Ascending aorta (tissue), 2 donors: ENCODE measurements at regions not wholly inside any gene's neighbourhood (a gene's known extent, or its start where the extent isn't known, plus 50 kb on each side); places are given as distances from the start of the nearest gene placed in this dataset.

ENCODE experiments used
- DNase-seq, 2 donors: peaks; one replicate each; pipeline ENCODE4 v3.0.0-alpha.2; 2019; ENCODE audit warnings: low spot score in 2 of 2
- H3K27ac ChIP-seq, 2 donors: fragments of 200-600 bp; sonication (generic); one replicate each; pipeline ENCODE4 v1.5.1; 2016 to 2017; ENCODE audit warnings: mild to moderate bottlenecking in 1 of 2
- H3K27me3 ChIP-seq: fragments of 200-600 bp; sonication (generic); one replicate; pipeline ENCODE4 v1.5.1; 2017
- H3K36me3 ChIP-seq, 2 donors: fragments of 200-600 bp; sonication (generic); one replicate each; pipeline ENCODE4 v1.5.1; 2016
- H3K4me1 ChIP-seq, 2 donors: fragments of 200-600 bp; sonication (generic); one replicate each; pipeline ENCODE4 v1.5.1; 2016 to 2017; ENCODE audit warnings: mild to moderate bottlenecking in 1 of 2
- H3K4me3 ChIP-seq, 2 donors: fragments of 200-600 bp; sonication (generic); one replicate each; pipeline ENCODE4 v1.5.1; 2016 to 2017; ENCODE audit warnings: mild to moderate bottlenecking in 1 of 2
- H3K9me3 ChIP-seq, 2 donors: fragments of 200-600 bp; sonication (generic); one replicate each; pipeline ENCODE4 v1.5.1; 2016
- intact Hi-C: fragments of 100-400 bp; cut with DNase I; formaldehyde crosslinking; loops from one replicate; pipeline ENCODE4 v1.15.1; 2023
- TF ChIP-seq, protein P1 (sequence below), 3 experiments: fragments of 200-600 bp in 2 of 3; fragments of 450-650 bp in 1 of 3; sonication (generic) in 2 of 3; IDR thresholded peaks; one replicate each; pipeline ENCODE4 v1.5.1; 2016 to 2019; ENCODE audit warnings: antibody characterized with exemption in 3 of 3, mild to moderate bottlenecking in 1 of 3, moderate library complexity in 1 of 3

DNA sequence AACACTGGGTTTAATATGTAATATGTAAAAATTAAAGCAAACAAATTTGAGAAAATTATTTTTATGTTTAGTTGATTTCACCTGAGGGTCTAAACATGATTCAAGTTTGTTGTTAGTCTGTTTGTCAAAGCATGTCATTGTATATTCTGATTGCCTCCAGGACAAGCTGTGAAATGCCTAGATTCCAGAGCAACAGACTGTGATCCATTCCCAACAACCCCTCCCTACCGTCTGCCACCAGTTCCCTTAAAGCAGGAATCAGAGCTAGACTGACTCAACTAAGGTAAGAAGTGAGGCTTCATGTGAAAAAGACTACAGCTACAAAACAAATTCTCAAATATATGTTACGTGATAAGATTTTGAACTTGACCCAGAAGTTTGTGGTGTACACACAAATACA lies 304.2 kb downstream of the RAB38 start:
- H3K27ac ChIP-seq, result no peak overlapping the region
- TF ChIP-seq, protein P1, sequence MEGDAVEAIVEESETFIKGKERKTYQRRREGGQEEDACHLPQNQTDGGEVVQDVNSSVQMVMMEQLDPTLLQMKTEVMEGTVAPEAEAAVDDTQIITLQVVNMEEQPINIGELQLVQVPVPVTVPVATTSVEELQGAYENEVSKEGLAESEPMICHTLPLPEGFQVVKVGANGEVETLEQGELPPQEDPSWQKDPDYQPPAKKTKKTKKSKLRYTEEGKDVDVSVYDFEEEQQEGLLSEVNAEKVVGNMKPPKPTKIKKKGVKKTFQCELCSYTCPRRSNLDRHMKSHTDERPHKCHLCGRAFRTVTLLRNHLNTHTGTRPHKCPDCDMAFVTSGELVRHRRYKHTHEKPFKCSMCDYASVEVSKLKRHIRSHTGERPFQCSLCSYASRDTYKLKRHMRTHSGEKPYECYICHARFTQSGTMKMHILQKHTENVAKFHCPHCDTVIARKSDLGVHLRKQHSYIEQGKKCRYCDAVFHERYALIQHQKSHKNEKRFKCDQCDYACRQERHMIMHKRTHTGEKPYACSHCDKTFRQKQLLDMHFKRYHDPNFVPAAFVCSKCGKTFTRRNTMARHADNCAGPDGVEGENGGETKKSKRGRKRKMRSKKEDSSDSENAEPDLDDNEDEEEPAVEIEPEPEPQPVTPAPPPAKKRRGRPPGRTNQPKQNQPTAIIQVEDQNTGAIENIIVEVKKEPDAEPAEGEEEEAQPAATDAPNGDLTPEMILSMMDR (IDR thresholded peaks at IDR 0.05), result no peak
- H3K4me3 ChIP-seq, result no peak overlapping the region
- no peak for DNase-seq
- no peaks in the 10 kb centered on the region for H3K27me3 ChIP-seq
- H3K4me1 ChIP-seq, result no peaks in the 10 kb centered on the region
- H3K36me3 ChIP-seq, result no peaks in the 10 kb centered on the region
- intact Hi-C loops, result no loop called here
- no peaks in the 10 kb centered on the region for H3K9me3 ChIP-seq

DNA sequence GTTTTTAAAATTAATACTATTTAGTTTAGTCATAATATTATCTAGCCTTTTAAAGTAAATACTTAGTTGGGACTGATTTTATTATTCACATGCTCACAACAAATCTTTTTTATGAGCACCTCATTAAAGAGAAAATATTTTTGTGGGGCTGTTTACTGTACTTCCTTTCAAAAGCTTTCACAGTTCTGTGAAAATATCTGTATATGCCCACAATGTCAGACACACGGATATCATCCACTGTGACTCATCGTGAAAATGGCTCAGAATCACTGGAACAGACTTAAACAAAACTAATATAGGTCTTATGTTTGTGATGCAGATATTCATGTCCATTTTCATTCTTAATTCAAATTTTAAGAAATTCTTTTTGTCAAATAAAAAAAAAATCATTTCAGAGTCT lies 305.2 kb downstream of the RAB38 start:
- DNase-seq, result no peak
- TF ChIP-seq, protein P1 (IDR thresholded peaks at IDR 0.05), result no peak
- Histone ChIP-seq H3K4me1 (no peaks in the 10 kb centered on the region), H3K9me3 (no peaks in the 10 kb centered on the region), H3K27me3 (no peaks in the 10 kb centered on the region), H3K27ac (no peak overlapping the region), H3K36me3 (no peaks in the 10 kb centered on the region), H3K4me3 (no peak overlapping the region)
- intact Hi-C loops, result no loop called here

DNA sequence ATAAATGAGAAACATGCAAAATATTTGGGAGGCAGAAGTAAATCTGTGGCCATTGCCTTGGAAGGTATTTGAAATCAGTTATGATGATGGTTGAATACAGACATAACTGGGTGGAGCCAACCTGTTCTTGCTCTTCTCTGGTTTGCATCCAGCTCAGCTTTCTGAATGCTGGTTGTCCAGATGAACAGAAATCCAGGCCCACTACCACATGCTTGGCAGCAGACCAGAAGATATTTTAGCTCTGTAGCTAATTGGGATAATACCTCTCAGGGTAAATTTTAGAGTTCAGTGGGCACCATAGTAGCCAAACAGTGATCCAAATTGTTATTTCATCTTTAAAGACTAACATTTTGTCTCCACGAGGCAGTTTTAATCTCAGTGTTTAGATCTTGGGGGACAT lies 308.3 kb downstream of the RAB38 start:
- intact Hi-C loops, result no loop called here
- Histone ChIP-seq H3K4me3 (no peak overlapping the region), H3K27me3 (no peaks in the 10 kb centered on the region), H3K27ac (no peak overlapping the region), H3K36me3 (no peaks in the 10 kb centered on the region), H3K4me1 (no peaks in the 10 kb centered on the region), H3K9me3 (no peaks in the 10 kb centered on the region)
- TF ChIP-seq, protein P1 (IDR thresholded peaks at IDR 0.05), result no peak
- DNase-seq, result no peak

DNA sequence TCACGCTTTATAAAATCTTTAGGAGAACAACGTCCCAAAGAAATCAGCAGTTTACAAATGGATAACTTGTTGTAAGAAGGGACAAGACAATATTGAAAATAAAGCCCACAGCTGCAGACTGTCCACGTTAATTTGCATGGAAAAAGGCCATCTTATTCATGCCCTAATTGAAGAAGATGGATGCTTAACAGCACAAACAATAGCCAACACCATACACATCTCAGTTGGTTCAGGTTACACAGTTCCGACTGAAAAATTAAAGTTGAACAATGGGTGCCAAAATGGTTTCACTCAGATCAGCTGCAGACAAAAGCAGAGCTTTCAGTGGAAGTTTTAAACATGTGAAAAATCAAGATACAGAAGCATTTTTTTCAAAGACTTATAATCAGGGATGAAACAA lies 314.2 kb downstream of the RAB38 start:
- Histone ChIP-seq H3K27me3 (no peaks in the 10 kb centered on the region), H3K4me3 (no peak overlapping the region), H3K27ac (no peak overlapping the region), H3K4me1 (peaks cover 0 to 3% of the 10 kb centered on the region in 2 donors), H3K36me3 (no peaks in the 10 kb centered on the region), H3K9me3 (no peaks in the 10 kb centered on the region)
- DNase-seq, result no peak
- TF ChIP-seq, protein P1 (IDR thresholded peaks at IDR 0.05), result no peak
- intact Hi-C loops, result no loop called here

DNA sequence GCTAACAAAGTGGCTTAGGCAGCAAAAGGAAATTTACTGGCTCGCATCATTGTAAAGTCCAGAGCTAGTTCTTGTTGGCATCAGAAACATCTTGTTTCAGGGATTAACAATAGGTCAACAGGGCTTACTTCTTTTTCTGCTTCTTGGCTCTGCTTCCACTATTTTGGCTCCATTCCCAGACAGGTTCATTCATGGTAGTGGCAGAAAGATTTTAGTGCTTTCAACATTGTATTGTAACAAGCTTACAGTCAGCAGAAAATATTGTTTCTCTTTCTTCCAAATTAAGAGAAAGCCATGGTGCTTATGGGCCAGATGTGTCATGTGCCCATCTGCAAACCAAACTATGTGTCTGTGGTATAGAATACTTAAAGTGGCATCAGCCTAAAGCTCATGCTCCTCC lies 315.6 kb downstream of the RAB38 start:
- DNase-seq, result no peak
- Histone ChIP-seq H3K4me1 (peaks cover 0 to 3% of the 10 kb centered on the region in 2 donors), H3K27ac (no peak overlapping the region), H3K27me3 (no peaks in the 10 kb centered on the region), H3K36me3 (no peaks in the 10 kb centered on the region), H3K9me3 (no peaks in the 10 kb centered on the region), H3K4me3 (no peak overlapping the region)
- TF ChIP-seq, protein P1 (IDR thresholded peaks at IDR 0.05), result no peak
- intact Hi-C loops, result no loop called here

DNA sequence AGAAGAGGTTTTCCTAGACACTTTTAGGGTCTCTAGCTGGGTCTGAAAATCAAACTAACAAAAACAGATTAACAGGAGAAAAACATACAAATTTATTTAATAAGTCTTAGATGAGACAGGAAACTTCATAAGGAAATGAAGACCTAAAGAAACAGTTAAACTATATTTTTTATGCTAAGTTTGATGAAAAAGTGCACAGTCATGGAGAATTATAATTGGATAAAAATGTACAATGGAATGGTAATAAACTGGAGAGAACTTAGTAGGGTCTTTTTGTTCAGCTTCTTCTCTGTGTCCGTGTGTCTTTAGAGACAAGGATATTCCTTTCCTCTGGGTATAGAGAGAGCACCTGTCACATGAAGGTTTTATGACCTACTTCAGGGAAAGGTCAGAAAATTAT lies 323.4 kb downstream of the RAB38 start:
- intact Hi-C loops, result no loop called here
- no peak for DNase-seq
- peaks cover 0 to 3% of the 10 kb centered on the region in 2 donors for H3K4me1 ChIP-seq
- H3K4me3 ChIP-seq, result no peak overlapping the region
- H3K27me3 ChIP-seq, result no peaks in the 10 kb centered on the region
- H3K9me3 ChIP-seq, result no peaks in the 10 kb centered on the region
- TF ChIP-seq, protein P1 (IDR thresholded peaks at IDR 0.05), result no peak
- H3K27ac ChIP-seq, result peak overlapping the region in 1 of 2 donors; percentile 52
- no peaks in the 10 kb centered on the region for H3K36me3 ChIP-seq
